ENCODE measurements at regions not wholly inside any gene's neighbourhood (a gene's known extent, or its start where the extent isn't known, plus 50 kb on each side); places are given as distances from the start of the nearest gene placed in this dataset.

GRCh38 chr7:63073736-63074135, 924.9 kb upstream of the ZNF722 start:
- Histone ChIP-seq H3K36me3 (ENCODE audit: low read length) (no peaks in the 10 kb centered on the region), H3K27me3 (ENCODE audit: low read length) (no peaks in the 10 kb centered on the region), H3K27ac (ENCODE audit: low read depth, low read length) (no peak overlapping the region), H3K9me2 (replicated peaks; ENCODE audit: insufficient read depth, low read length) (no peaks in the 10 kb centered on the region), H3K9me3 (ENCODE audit: insufficient read depth, low read length) (peaks cover 5% of the 10 kb centered on the region; the same call in 1 of the 2 replicates), H3K4me3 (ENCODE audit: insufficient read depth, low read length, poor library complexity, severe bottlenecking) (no peak overlapping the region), H3K4me2 (ENCODE audit: low read depth, low read length, poor library complexity, severe bottlenecking) (no peak overlapping the region), H3F3A (ENCODE audit: insufficient read depth) (no peaks in the 10 kb centered on the region), H2AFZ (ENCODE audit: low read depth, low read length, severe bottlenecking) (no peak overlapping the region), H4K20me1 (ENCODE audit: low read depth, low read length) (no peaks in the 10 kb centered on the region), H3K79me2 (ENCODE audit: insufficient read depth, low read length) (no peaks in the 10 kb centered on the region), H3K9ac (ENCODE audit: low read length) (no peak overlapping the region)
- no peak for TF ChIP-seq EZH2phosphoT487 (conservative IDR thresholded peaks at IDR 0.05; ENCODE audit: low read length)
- no peak for TF ChIP-seq CTCF (IDR thresholded peaks at IDR 0.05; ENCODE audit: insufficient read depth, low read length, poor library complexity, severe bottlenecking)

GRCh38 chr7:63077841-63078240, 920.8 kb upstream of the ZNF722 start:
- no peaks in the 10 kb centered on the region for H4K20me1 ChIP-seq (ENCODE audit: low read depth, low read length)
- H3K9me3 ChIP-seq (ENCODE audit: insufficient read depth, low read length) = peaks cover 12% of the 10 kb centered on the region; the same call in 1 of the 2 replicates
- H3K9me2 ChIP-seq (replicated peaks; ENCODE audit: insufficient read depth, low read length) = no peaks in the 10 kb centered on the region
- no peaks in the 10 kb centered on the region for H3K36me3 ChIP-seq (ENCODE audit: low read length)
- H3K4me2 ChIP-seq (ENCODE audit: low read depth, low read length, poor library complexity, severe bottlenecking) = no peak overlapping the region
- H2AFZ ChIP-seq (ENCODE audit: low read depth, low read length, severe bottlenecking) = no peak overlapping the region
- no peak overlapping the region for H3K9ac ChIP-seq (ENCODE audit: low read length)
- H3K27me3 ChIP-seq (ENCODE audit: low read length) = no peaks in the 10 kb centered on the region
- no peak overlapping the region for H3K27ac ChIP-seq (ENCODE audit: low read depth, low read length)
- TF ChIP-seq CTCF (IDR thresholded peaks at IDR 0.05; ENCODE audit: insufficient read depth, low read length, poor library complexity, severe bottlenecking) (no peak), EZH2phosphoT487 (conservative IDR thresholded peaks at IDR 0.05; ENCODE audit: low read length) (no peak)
- no peak overlapping the region for H3K4me3 ChIP-seq (ENCODE audit: insufficient read depth, low read length, poor library complexity, severe bottlenecking)
- H3K79me2 ChIP-seq (ENCODE audit: insufficient read depth, low read length) = no peaks in the 10 kb centered on the region
- no peaks in the 10 kb centered on the region for H3F3A ChIP-seq (ENCODE audit: insufficient read depth)

GRCh38 chr7:63080406-63080805, 918.2 kb upstream of the ZNF722 start:
- H3K4me3 ChIP-seq (ENCODE audit: insufficient read depth, low read length, poor library complexity, severe bottlenecking) = no peak overlapping the region
- H3K9me2 ChIP-seq (replicated peaks; ENCODE audit: insufficient read depth, low read length) = no peaks in the 10 kb centered on the region
- H3F3A ChIP-seq (ENCODE audit: insufficient read depth) = no peaks in the 10 kb centered on the region
- no peaks in the 10 kb centered on the region for H4K20me1 ChIP-seq (ENCODE audit: low read depth, low read length)
- no peak overlapping the region for H3K9ac ChIP-seq (ENCODE audit: low read length)
- no peaks in the 10 kb centered on the region for H3K27me3 ChIP-seq (ENCODE audit: low read length)
- TF ChIP-seq CTCF (IDR thresholded peaks at IDR 0.05; ENCODE audit: insufficient read depth, low read length, poor library complexity, severe bottlenecking) (no peak), EZH2phosphoT487 (conservative IDR thresholded peaks at IDR 0.05; ENCODE audit: low read length) (no peak)
- no peaks in the 10 kb centered on the region for H3K79me2 ChIP-seq (ENCODE audit: insufficient read depth, low read length)
- H3K27ac ChIP-seq (ENCODE audit: low read depth, low read length) = no peak overlapping the region
- no peak overlapping the region for H3K4me2 ChIP-seq (ENCODE audit: low read depth, low read length, poor library complexity, severe bottlenecking)
- peaks cover 25% of the 10 kb centered on the region; the same call in 1 of the 2 replicates for H3K9me3 ChIP-seq (ENCODE audit: insufficient read depth, low read length)
- no peak overlapping the region for H2AFZ ChIP-seq (ENCODE audit: low read depth, low read length, severe bottlenecking)
- H3K36me3 ChIP-seq (ENCODE audit: low read length) = no peaks in the 10 kb centered on the region
